Liver (tissue), 8 donors: ENCODE measurements at regions not wholly inside any gene's neighbourhood (a gene's known extent, or its start where the extent isn't known, plus 50 kb on each side); places are given as distances from the start of the nearest gene placed in this dataset.

Experiments
- DNase-seq: peaks from one replicate; pipeline ENCODE4 v3.0.0-alpha.2; 2017; ENCODE audit warnings: low spot score
- H3K27ac ChIP-seq, 2 donors: one replicate each; pipeline ENCODE4 v1.7.0; 2013; ENCODE audit warnings: inconsistent platforms in 2 of 2, low read length in 2 of 2, control low read depth in 1 of 2, low read depth in 1 of 2, mild to moderate bottlenecking in 1 of 2
- H3K27me3 ChIP-seq, 4 donors: one replicate each; pipeline versions ENCODE4 v1.6.1 to v1.7.0; 2013; ENCODE audit warnings: low read length in 3 of 4, inconsistent platforms in 1 of 4, mild to moderate bottlenecking in 1 of 4, moderate library complexity in 1 of 4; ENCODE audit not compliant: control insufficient read depth in 4 of 4, insufficient read depth in 4 of 4
- H3K36me3 ChIP-seq, 4 donors: one replicate each; pipeline versions ENCODE4 v1.6.1 to v1.7.0; 2013; ENCODE audit warnings: low read length in 3 of 4, mild to moderate bottlenecking in 3 of 4, low read depth in 1 of 4, moderate library complexity in 1 of 4; ENCODE audit not compliant: control insufficient read depth in 4 of 4, insufficient read depth in 3 of 4
- H3K4me1 ChIP-seq, 4 donors: one replicate each; pipeline versions ENCODE4 v1.6.1 to v1.7.0; 2013; ENCODE audit warnings: low read length in 3 of 4, mild to moderate bottlenecking in 3 of 4, moderate library complexity in 1 of 4; ENCODE audit not compliant: control insufficient read depth in 4 of 4, insufficient read depth in 4 of 4
- H3K4me3 ChIP-seq, 3 donors: one replicate each; pipeline versions ENCODE4 v1.6.1 to v1.7.0; 2013; ENCODE audit warnings: low read length in 3 of 3, control low read depth in 1 of 3, low read depth in 1 of 3, mild to moderate bottlenecking in 1 of 3
- H3K9ac ChIP-seq, 2 donors: one replicate each; pipeline ENCODE4 v1.7.0; 2013; ENCODE audit warnings: low read length in 2 of 2, mild to moderate bottlenecking in 2 of 2, moderate library complexity in 2 of 2, control low read depth in 1 of 2, low read depth in 1 of 2
- H3K9me3 ChIP-seq, 4 donors: one replicate each; pipeline versions ENCODE4 v1.6.1 to v1.7.0; 2013; ENCODE audit warnings: low read length in 3 of 4; ENCODE audit not compliant: control insufficient read depth in 4 of 4
- EGR1 ChIP-seq, 2 donors: IDR thresholded peaks; 2 replicates each; pipeline ENCODE4 v1.6.1; 2016 to 2018; ENCODE audit warnings: antibody characterized with exemption in 2 of 2, low read depth in 2 of 2
- FOXA1 ChIP-seq: IDR thresholded peaks from 2 replicates; pipeline ENCODE4 v1.6.1; 2016; ENCODE audit warnings: antibody characterized with exemption
- GABPA ChIP-seq, 2 donors: IDR thresholded peaks in 1 of 2; conservative IDR thresholded peaks in 1 of 2; 2 replicates each; pipeline ENCODE4 v1.6.1; 2016; ENCODE audit warnings: antibody characterized with exemption in 2 of 2, mild to moderate bottlenecking in 1 of 2, moderate library complexity in 1 of 2
- JUND ChIP-seq, 2 donors: IDR thresholded peaks; 2 replicates each; pipeline ENCODE4 v1.6.1; 2016; ENCODE audit warnings: antibody characterized with exemption in 2 of 2
- NR2F2 ChIP-seq: IDR thresholded peaks from 2 replicates; pipeline ENCODE4 v1.6.1; 2016; ENCODE audit warnings: antibody characterized with exemption
- RAD21 ChIP-seq, 2 donors: IDR thresholded peaks; 2 replicates each; pipeline ENCODE4 v1.6.1; 2016; ENCODE audit warnings: antibody characterized with exemption in 2 of 2, mild to moderate bottlenecking in 2 of 2
- RXRA ChIP-seq, 2 donors: IDR thresholded peaks; 2 replicates each; pipeline ENCODE4 v1.6.1; 2017 to 2018; ENCODE audit warnings: antibody characterized with exemption in 2 of 2, mild to moderate bottlenecking in 1 of 2
- SP1 ChIP-seq: IDR thresholded peaks from 2 replicates; pipeline ENCODE4 v1.6.1; 2018; ENCODE audit warnings: antibody characterized with exemption, mild to moderate bottlenecking
- TAF1 ChIP-seq: conservative IDR thresholded peaks from 2 replicates; pipeline ENCODE4 v1.6.1; 2016; ENCODE audit warnings: antibody characterized with exemption, mild to moderate bottlenecking
- WGBS: extraction: QIAGEN DNeasy Blood & Tissue Kit; methylation state at CpG from one replicate; pipeline ENCODE4 v1.1.7; 2013; 5-methylcytosine and 5-hydroxymethylcytosine counted together
- TF ChIP-seq, protein P1 (sequence below): IDR thresholded peaks from 2 replicates; pipeline ENCODE4 v1.6.1; 2016; ENCODE audit warnings: antibody characterized with exemption, mild to moderate bottlenecking
- TF ChIP-seq, protein P2 (sequence below): IDR thresholded peaks from 2 replicates; pipeline ENCODE4 v1.6.1; 2016; ENCODE audit warnings: antibody characterized with exemption
- TF ChIP-seq, protein P3 (sequence below): fragments of 150-350 bp; IDR thresholded peaks from 2 replicates; pipeline ENCODE4 v1.5.1; 2017; ENCODE audit warnings: improper control_type of control experiment, low read depth, low read length; ENCODE audit not compliant: missing input control
- donor health status: healthy.
- donor health status: healthy.
- donor health status: healthy.
- donor health status: healthy.
- donor health status: healthy.

DNA sequence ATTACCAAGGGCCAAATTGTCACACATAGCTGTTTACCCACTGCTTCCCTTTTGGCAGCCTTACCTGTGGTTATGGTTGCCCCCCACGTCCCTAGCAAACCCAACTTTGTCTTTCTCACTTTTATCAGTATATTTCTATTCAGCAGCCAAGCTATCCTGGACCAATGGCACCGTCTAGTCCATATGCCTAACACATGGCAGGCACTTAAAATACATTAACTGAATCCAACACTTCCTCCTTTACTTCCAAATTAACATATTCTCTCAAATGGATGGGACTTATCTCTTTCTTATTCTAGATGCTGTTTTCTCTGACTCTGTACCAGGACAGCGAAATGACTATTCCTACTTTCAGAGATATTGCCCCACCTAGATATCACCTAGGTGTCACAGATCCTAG, 50.9 kb upstream of the SLC44A1 start:
- Histone ChIP-seq H3K9me3 (no peaks in the 10 kb centered on the region), H3K9ac (no peak overlapping the region), H3K4me1 (peaks cover 5 to 22% (median 13%) of the 10 kb centered on the region in 4 donors), H3K4me3 (no peak overlapping the region), H3K27me3 (no peaks in the 10 kb centered on the region), H3K27ac (no peak overlapping the region), H3K36me3 (no peaks in the 10 kb centered on the region)
- TF ChIP-seq, protein P1, sequence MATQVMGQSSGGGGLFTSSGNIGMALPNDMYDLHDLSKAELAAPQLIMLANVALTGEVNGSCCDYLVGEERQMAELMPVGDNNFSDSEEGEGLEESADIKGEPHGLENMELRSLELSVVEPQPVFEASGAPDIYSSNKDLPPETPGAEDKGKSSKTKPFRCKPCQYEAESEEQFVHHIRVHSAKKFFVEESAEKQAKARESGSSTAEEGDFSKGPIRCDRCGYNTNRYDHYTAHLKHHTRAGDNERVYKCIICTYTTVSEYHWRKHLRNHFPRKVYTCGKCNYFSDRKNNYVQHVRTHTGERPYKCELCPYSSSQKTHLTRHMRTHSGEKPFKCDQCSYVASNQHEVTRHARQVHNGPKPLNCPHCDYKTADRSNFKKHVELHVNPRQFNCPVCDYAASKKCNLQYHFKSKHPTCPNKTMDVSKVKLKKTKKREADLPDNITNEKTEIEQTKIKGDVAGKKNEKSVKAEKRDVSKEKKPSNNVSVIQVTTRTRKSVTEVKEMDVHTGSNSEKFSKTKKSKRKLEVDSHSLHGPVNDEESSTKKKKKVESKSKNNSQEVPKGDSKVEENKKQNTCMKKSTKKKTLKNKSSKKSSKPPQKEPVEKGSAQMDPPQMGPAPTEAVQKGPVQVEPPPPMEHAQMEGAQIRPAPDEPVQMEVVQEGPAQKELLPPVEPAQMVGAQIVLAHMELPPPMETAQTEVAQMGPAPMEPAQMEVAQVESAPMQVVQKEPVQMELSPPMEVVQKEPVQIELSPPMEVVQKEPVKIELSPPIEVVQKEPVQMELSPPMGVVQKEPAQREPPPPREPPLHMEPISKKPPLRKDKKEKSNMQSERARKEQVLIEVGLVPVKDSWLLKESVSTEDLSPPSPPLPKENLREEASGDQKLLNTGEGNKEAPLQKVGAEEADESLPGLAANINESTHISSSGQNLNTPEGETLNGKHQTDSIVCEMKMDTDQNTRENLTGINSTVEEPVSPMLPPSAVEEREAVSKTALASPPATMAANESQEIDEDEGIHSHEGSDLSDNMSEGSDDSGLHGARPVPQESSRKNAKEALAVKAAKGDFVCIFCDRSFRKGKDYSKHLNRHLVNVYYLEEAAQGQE, result no peak
- TF ChIP-seq FOXA1 (no peak), JUND (IDR thresholded peaks at IDR 0.05) (no peak), RXRA (IDR thresholded peaks at IDR 0.05) (no peak), TAF1 (no peak), RAD21 (IDR thresholded peaks at IDR 0.05) (no peak), NR2F2 (no peak)
- 85% methylated on average over 3 of the region's 3 CpGs for WGBS
- no peak for DNase-seq

DNA sequence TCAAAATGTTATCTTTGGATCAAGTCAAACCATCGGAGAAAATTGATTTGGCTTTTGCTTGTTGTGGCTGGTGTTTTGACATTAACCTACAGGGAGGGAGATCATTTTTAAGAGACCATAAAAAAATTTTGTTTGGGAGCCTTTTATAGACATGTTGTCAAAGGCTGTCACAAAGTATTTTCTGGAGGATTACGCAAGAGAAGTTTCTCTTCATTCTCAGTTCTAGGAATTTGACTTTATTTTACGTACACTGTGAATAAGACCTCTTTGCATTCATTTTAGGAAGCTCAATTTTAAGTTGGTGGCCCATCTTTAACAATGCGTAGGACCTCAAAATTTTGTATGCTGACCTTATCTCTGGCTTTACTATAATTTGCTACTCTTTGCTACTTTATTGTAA, 50.2 kb upstream of the SLC44A1 start:
- H3K27me3 ChIP-seq, result no peaks in the 10 kb centered on the region
- H3K4me1 ChIP-seq, result peaks cover 5 to 22% (median 13%) of the 10 kb centered on the region in 4 donors
- H3K4me3 ChIP-seq, result no peak overlapping the region
- 57% methylated on average over 4 of the region's 4 CpGs for WGBS
- H3K27ac ChIP-seq, result peak overlapping the region in 1 of 2 donors; percentile 6
- no peak for TF ChIP-seq EGR1 (IDR thresholded peaks at IDR 0.05; ENCODE audit: low read depth in 2 of 2)
- no peak for TF ChIP-seq GABPA (IDR thresholded peaks at IDR 0.05 in 1 of 2, conservative IDR thresholded peaks at IDR 0.05 in 1 of 2)
- TF ChIP-seq, protein P2, sequence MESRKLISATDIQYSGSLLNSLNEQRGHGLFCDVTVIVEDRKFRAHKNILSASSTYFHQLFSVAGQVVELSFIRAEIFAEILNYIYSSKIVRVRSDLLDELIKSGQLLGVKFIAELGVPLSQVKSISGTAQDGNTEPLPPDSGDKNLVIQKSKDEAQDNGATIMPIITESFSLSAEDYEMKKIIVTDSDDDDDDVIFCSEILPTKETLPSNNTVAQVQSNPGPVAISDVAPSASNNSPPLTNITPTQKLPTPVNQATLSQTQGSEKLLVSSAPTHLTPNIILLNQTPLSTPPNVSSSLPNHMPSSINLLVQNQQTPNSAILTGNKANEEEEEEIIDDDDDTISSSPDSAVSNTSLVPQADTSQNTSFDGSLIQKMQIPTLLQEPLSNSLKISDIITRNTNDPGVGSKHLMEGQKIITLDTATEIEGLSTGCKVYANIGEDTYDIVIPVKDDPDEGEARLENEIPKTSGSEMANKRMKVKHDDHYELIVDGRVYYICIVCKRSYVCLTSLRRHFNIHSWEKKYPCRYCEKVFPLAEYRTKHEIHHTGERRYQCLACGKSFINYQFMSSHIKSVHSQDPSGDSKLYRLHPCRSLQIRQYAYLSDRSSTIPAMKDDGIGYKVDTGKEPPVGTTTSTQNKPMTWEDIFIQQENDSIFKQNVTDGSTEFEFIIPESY, result no peak
- TF ChIP-seq, protein P3, sequence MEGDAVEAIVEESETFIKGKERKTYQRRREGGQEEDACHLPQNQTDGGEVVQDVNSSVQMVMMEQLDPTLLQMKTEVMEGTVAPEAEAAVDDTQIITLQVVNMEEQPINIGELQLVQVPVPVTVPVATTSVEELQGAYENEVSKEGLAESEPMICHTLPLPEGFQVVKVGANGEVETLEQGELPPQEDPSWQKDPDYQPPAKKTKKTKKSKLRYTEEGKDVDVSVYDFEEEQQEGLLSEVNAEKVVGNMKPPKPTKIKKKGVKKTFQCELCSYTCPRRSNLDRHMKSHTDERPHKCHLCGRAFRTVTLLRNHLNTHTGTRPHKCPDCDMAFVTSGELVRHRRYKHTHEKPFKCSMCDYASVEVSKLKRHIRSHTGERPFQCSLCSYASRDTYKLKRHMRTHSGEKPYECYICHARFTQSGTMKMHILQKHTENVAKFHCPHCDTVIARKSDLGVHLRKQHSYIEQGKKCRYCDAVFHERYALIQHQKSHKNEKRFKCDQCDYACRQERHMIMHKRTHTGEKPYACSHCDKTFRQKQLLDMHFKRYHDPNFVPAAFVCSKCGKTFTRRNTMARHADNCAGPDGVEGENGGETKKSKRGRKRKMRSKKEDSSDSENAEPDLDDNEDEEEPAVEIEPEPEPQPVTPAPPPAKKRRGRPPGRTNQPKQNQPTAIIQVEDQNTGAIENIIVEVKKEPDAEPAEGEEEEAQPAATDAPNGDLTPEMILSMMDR, result no peak
- no peak for TF ChIP-seq SP1
- no peaks in the 10 kb centered on the region for H3K9me3 ChIP-seq
- H3K9ac ChIP-seq, result no peak overlapping the region
- no peaks in the 10 kb centered on the region for H3K36me3 ChIP-seq
- DNase-seq, result no peak
